ENCODE measurements at regions not wholly inside any gene's neighbourhood (a gene's known extent, or its start where the extent isn't known, plus 50 kb on each side); places are given as distances from the start of the nearest gene placed in this dataset.

DNA sequence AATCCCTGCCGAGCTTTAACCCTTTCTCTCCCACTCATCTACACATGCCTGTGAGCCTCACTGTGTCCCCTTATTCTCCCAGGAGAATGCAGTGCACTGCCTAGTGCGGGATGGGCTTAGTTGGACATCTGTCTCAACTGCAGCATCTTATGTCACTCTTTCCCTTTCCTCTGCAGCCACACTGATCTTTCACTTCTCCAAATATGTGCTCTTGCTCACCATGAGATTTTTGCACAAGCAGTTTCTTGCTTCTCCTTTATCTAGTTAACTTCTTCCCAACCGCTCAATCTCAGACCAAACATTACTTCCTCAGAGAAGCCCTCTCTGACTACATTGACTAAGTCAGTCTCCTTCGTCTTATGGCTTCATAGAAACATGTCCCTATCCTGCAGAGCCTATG, 292.3 kb downstream of the KBTBD8 start:
- DNase-seq: no peak

DNA sequence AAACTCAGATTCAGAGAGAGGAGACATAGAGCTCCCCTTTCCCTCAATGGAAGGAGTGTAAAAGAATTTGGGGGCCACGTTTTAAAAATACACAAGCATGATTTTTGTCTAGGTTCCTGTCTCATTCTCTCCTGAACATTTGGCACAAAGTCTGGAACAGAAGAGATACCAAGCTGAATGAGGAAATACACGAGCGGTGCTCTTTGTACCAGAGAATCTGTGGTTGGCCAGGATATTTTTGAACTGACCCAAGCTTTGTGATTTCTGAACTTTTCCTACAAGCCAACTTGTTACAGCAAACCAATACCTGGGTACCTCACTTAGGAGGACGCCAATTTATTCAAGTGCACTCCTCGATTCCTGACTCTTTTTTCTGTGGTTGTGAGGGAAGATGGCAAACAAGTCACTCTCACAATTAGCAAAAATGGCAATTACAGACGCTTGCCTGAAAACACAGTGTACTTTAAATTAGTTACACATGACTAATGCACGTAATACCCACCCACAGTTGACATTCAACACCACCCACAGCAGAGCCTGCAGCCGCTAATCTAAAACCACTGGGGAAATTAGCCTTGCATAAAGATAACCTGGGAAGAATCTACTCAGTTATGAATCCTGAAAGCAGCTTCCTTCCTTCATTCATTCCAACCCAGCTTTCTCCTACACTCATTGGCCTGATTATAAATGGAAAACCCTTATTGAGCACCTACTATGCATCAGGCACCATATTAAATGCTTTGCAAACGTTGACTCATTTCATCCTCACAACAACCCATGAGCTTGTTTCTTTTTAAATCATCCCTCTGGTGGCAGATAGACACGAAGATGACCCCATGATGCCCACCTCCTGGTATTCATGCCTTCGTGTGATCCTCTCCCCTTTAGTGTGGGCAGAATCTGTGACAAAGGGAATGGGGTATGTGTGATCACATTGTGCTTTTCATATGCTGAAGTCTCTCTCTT, 293.5 kb downstream of the KBTBD8 start:
- no peak for DNase-seq

DNA sequence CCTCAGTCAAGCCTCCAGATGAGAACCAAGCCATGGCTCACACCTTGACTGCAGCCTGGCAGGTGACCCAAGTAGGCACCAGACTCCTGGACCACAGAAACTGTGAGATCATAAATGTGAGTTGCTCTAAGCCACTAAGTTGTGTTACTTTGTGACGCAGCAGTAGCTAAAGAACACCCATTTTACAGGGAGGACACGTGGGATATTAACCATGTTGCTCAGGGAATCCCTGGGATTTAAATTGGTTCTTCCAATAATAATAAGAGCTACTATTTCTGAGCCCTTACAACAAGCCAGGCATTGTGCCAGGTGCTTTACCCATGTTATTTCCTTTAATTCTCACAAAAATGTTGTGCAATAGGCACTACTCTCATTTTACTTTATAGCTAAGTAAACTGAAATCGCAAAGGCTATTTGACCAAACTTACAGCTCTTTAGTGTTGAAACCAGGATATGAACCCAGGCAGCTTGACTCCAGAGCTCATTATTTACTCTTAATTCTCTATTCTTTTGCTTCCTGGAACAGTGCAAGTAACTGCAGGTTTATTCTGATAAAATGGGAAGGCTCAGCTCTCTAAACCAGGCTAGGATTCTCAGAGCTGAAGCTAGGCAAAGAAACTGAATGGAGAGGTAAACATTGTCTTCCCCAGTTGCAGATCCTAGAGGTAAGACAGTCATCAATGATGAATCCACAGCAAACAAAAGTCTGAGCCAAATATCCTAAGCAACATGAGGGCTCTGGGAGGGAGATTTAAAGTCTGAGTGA, 294.4 kb downstream of the KBTBD8 start:
- DNase-seq: no peak

DNA sequence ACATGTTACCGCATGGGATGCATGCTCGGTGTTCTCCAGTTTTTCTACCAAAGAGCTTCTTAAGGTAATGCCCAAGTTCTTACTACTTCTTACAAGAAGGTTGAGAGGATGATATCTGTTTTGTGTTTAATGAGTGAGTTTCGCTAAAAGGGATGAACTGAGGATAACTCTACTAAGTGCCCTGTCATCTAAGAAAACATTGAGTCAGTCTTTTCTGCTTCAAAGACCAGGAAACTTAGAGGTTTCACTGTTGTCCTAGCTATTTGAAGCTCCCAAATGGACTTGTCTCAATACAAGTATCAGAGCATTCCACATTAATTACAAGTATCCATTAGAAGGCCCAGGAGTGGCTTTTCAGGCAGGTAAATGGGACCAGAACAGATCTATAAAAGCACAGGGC, 296.2 kb downstream of the KBTBD8 start:
- DNase-seq: no peak

DNA sequence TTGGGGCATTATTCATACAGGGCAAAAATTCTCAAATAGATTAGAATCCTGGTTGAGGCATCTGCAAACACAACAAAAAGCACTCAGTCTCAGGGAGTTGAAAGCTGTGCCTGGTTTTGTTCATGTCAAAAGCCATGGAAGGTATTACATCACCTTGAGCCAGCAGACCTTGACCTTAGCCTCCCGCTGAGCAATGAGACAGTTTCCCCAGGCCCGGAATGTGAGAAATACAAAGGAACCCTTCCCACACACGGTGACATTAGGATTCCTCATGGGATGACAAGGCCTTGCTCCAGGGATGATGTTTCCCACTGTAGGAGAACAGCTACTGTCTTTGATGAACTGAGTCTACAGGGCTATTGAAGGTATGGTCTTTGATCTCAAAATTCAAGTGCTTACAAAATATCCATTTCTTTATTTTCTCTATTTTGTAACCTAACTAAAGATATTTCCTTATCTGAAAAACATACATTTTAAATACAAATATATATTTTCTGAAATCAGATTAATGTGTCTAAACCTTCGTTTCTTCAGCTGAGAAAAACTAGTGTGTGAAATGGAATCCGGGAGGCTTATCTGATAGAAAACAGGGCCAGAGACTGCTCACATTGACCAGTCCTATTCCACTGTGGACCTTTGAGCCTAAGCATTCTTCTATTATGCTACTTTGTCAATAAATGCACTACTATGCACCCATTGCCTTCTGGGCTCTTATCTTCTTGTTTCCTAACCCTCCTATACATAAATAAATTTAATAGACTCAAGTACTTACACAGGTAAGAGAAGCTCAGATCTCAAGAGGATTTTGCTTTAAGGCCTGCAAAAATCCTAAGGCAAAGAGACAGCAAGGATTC, 298.2 kb downstream of the KBTBD8 start:
- DNase-seq: no peak

DNA sequence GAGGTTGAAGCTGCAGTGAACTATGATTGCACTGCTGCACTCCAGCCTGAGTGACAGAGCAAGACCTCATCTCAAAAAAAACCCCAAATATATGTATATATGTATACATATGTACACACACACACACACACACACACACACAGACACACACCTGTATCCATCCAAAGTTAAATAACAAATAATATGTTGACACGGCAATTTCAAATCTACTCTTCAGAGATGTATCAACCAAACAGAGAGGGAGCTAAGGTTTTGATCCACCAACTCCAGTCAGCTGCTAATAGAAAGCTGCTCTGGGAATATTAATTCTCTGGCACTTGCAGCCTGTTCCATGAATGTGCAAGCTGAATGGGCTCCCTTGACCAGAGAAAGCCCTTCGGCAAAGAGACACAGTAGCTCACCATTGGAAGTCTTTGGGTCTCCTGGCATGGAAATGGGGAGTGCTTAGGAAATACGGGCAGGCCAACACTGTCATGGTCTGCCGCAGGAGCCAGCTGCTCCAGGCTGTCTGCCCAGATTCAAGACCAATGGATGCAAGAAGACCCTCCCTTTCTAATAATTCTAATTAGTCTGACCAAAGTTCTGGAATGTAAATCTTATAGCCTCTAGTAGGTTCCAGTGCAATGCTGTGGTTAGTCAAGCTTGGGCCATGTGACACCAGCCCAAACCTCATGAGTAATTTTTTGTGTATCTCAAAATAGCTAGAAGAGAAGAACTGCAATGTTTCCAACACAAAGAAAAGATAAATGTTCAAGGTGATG, 299.8 kb downstream of the KBTBD8 start:
- DNase-seq: no peak

DNA sequence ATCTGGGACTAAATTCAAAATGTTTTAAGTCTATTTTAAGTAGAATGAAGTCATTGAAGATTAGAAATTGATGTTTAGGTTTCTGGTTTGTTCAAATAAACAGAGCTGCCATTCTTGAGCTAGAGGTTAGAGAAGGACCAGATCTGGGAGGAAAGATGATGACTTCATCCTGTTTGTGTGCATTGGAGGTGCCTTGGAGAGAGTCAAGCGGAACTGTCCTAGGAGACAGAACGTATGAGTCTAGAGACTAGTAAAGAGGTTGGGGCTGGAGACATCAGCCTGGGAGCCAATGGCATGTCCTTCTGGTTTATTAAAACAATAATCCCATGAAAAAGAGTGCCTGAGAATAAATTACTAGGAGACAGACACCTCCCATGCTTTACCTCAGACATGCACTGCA, 303.4 kb downstream of the KBTBD8 start:
- no peak for DNase-seq

DNA sequence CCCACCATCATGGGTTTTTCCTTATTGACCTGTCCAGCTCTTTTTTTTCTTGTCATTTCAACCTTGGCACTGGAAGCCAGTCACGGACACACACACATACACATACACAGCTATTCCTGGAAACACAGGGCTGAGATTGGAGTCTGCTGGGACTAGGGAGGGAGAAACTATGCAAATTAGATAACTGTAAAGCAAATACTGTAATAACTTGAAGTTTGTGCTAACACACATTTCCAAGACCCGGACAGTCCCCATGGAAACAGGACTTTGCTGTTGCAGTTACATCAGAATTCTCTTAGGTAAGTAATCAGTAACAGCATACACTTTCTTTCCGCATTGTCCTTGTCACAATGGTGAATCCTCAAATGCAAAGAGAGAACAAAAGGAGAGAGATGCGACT, 304.4 kb downstream of the KBTBD8 start:
- DNase-seq: no peak

DNA sequence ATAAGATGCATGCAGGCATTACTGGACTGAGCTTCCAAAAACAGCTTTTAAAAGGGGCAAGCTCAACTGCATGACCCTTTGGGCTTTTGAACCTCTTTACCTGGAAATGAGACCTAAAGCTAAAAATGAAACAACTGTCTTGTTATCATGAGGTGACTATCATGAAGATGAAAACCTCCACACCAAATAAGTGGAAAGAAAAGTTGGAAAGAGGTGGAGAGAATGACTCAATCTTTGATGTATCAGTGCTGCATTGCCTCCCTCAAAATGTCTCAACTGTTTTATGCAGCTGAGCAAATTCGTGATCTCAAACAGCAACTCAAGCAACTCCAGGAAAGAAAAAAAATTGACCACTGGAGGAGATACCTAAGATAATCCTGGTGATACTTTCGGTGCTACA, 307.1 kb downstream of the KBTBD8 start:
- no peak for DNase-seq

DNA sequence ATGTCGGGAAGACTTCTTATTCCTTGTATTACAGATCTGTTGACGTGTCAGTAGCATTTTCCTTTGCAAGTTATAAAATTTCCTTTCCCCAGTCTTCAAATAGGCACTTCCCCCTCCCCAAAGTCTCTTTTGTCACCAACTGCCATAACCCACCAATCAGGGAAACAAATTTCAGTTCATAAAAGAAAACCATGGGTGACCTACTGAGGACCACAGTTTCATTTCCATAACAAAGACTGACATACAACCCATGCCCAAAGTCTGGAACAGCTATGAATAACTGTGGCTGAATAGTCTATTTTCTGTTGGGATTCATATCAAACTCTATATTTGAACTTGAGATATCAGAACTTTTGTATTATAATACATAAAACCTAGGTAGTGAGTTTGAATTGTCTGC, 307.8 kb downstream of the KBTBD8 start:
- DNase-seq: no peak

DNA sequence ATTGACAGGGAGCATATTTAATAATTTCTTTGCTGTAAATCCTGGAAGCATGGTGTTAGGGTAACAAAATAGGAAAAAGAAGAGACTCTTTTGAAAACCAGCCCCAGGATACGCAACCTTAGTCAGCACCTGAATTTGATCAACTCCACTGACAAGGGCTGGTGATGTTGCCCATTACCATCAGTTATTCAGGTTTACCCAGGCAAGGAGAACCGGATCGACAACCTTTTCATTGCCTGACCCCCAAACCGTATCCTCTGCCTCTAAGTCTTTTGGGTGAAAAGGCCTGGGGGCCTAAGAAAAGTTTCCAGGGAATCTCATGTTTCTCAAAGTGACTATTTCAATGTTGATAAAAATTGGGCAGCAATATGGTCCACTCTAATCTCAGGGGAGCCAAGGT, 313.3 kb downstream of the KBTBD8 start:
- DNase-seq: no peak

DNA sequence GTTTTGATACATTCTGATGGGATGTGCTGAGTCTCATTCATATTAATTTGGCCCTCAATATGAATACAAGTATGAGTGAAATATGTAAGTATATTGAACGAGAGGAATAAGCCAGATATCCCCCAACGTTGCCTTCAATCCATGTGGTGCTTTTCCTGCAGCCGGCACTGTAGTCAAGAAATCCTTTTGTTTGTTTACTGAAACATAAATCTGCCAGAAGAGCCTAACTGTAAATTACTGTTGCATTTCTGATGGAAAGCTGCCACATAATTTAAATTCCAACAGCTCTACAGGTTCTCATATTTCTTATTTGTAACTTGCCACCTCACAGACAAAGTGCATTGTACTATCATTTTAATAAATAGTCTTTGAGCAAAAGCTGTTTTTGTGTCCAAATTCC, 314.0 kb downstream of the KBTBD8 start:
- DNase-seq: no peak

DNA sequence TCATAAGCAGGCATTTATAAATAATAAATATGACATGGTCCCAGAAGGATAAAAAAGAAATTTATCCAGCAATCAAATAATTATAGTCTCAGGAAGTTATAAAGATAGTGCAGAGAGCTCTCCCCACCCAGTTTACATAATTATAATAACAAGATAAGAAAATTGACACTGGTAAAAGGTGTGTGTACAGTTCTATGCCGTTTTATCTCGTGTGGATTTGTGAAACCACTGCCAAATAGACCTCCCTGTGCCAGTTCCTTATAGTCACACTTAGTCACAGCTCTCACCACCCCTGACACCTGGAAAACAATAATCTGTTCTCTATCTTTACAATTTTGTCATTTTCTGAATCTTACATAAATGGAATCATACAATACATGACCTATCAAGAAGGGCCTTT, 320.1 kb downstream of the KBTBD8 start:
- DNase-seq: no peak

DNA sequence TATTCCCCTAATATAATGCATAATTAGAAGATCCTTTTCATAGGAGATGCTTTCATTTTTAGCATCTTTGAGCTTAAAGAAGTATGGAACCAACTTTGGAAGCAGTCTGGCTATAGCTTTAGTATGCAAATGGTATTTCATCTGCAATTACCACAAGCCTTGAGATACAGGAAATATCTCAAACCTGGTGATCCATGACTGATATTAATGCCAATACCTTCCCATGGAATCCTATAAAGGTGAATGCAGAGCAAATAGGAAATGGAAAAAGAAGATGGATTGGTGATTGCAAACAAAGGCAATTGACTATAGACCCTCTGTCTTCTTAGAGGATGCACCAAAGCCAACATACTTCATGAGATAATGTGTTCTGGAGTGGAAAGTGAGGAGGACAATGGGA, 326.4 kb downstream of the KBTBD8 start:
- DNase-seq: no peak
